Activated CD4-positive, CD25-positive, alpha-beta regulatory T cell treated with anti-CD3 and anti-CD28 coated beads, Interleukin-2, amount 50 U/mL, for 72 hours (primary cell): ENCODE measurements at regions not wholly inside any gene's neighbourhood (a gene's known extent, or its start where the extent isn't known, plus 50 kb on each side); places are given as distances from the start of the nearest gene placed in this dataset.
"Not testable (repeated sequence)": the region's sequence is repeated elsewhere in the genome, so short reads cannot be mapped to it uniquely, and the experiment has no call there.

ENCODE experiments used
- DNase-seq: peaks from one replicate; pipeline ENCODE4 v3.0.0; 2021

DNA sequence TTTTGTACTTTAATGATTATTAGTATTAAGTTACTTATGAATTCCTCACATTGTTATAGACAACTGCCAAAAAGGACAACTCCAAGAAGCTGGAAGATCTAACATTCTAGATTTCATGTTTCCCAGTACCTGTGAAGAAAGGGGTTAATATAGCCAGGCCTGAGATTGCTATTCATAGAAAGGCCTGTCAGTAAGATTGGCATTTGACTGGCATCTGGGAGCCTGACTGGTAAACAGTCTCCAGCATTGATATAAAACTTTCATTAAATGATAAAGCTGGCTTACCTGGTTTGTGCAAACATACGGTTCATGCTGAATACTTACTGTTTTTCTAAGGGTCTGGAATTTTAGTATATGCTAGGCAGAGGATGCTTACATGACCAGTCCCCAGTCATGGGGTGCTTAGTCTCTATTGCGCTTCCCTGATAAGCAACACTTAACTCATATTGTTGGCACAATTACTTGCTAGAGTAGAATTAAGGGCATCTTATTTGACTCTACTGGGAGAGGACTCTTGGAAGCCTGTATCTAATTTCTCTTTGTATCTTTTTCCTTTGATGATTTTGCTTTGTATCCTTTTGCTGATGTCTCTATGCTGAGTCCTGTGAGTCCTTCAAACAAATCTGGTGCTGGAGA is 340.4 kb upstream of the SEMA6A start:
- no peak for DNase-seq

DNA sequence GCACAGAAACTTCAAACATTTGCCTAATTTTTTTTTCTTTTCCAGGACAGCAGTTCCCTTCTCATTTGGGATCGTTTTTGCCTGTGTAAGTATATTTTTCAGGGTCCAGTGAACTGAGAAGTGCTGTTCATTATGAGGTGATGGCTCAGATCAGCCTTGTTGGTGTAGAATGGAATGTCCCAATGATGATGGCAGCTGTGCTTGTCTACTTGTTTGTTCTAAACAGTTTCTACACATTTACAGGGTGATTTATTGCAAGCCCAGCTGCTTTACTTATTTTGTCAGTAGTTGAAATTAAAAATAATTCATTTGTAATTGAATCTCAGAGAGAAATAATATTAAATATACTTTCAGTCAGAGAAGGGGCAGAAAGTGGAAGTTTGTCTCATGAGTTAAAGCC is 337.6 kb upstream of the SEMA6A start:
- no peak for DNase-seq

GRCh38 chr5:116911074-116911473 is 336.5 kb upstream of the SEMA6A start:
- no peak for DNase-seq

DNA sequence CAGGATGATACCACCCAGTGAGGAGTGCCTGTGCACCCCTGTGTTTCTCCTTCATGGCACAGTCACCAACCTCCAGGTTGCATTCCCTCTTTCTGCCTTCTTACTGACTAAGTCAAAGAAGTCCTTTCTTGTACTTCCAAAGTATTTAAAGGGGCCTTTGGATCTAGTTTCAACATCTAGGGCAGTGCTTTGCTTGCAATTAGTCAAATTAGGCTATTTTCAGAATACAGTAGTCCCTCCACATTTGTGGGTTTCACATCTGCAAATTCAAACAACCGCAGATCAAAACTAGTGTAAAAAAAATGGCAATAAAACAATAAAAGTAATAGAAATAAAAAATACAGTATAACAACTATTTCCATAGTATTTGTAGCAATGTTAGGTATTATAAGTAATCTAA is 333.9 kb upstream of the SEMA6A start:
- DNase-seq = no peak

- DNase-seq = no peak
Measured at GRCh38 chr5:116905885-116906284, 331.3 kb upstream of the SEMA6A start.

GRCh38 chr5:116900793-116901192 is 326.2 kb upstream of the SEMA6A start:
- no peak for DNase-seq

- DNase-seq = no peak
Measured at GRCh38 chr5:116898917-116899316, 324.3 kb upstream of the SEMA6A start.

DNA sequence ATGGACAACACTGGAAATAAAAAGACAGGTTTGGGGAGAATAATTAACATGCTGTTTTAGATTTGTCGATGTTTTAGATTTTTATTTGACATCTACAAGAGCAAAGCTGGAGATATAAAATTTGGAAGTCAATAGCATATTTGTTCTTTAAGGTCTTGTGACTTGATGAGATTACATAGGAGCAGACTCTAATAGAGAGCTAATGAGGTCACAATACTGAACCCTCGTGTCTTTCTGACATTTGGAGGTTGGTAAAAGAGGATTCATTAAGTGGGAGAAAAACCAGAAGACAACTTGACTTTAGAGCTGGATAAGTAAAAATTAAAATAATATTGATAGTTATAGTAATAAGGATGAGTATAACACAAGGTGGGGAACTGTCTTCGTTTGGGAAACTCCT is 322.7 kb upstream of the SEMA6A start:
- no peak for DNase-seq

GRCh38 chr5:116896001-116896400 is 321.4 kb upstream of the SEMA6A start:
- DNase-seq = no peak

DNA sequence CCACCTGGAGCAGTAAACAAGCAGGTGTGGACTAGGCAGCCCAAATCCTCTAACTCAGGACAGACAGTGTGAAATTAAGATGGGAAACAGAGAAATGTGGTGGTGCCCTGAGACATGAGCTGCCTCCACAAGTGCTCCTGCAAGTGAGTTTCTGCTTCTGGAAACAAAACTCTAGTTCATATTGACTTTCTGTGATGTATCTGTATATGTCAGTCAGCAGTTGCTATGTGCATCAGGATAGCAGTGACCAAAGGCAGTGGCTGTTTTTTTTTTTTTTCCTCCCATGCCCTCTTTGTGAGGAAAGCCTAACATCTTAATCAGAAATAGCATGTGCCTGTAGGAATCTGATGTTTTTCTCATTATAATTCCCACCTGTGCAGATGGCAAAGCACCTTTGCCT is 318.4 kb upstream of the SEMA6A start:
- DNase-seq = no peak

DNA sequence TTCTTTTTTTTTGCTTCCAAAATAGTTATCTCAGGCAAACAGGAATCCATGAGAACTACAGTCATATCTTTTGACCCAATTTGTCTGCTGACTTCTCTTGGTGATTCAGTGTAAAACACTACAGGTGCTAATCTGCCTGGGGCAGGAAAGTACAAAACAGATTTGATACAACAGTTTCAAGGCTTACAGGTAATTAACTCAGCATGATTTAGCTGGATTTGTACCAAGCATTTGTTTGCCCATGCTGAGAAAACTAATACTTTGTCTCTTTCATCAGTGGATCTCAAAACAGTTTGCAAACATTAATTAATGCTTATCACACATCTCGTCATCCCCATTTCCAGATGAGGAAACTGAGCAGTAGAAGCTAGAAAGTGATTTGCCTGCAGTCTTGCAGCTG is 312.5 kb upstream of the SEMA6A start:
- no peak for DNase-seq

- DNase-seq = no peak
Measured at GRCh38 chr5:116885825-116886224, 311.2 kb upstream of the SEMA6A start.

GRCh38 chr5:116883875-116884274 is 309.3 kb upstream of the SEMA6A start:
- DNase-seq = no peak

DNA sequence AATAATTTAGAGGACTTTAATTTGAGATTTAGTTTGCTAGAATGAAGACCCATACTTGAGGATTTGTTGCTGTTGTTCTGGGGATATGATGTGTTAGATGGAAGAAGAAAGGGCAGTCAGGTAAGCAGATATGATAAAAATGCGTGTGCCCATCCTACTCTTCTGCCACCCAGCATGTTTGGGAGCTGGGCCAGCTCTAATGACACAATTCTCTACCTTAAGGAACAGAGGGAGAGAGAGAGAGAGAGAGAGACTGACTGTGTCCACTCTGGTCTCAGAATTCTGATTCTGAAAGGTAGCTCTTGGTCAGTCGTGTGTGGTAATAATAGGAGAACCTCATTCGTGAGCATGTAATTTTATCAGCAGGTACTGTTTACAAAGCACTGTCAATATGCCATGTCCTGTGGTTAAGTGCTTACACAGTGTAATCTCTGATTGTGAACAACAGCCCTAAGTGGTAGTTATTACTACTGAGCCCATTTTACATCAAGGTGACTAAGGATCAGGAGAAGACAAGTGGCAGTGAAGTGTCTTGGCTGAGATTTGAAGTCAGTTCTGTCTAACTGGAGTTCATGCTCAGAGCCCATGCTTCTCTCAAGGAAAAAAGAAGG is 307.4 kb upstream of the SEMA6A start:
- no peak for DNase-seq

- no peak for DNase-seq
Measured at GRCh38 chr5:116880601-116881000, 306.0 kb upstream of the SEMA6A start.

- no peak for DNase-seq
Measured at GRCh38 chr5:116880150-116880549, 305.5 kb upstream of the SEMA6A start.

- DNase-seq = no peak
Measured at GRCh38 chr5:116876240-116876840, 301.7 kb upstream of the SEMA6A start.

- no peak for DNase-seq
Measured at GRCh38 chr5:116872986-116873385, 298.4 kb upstream of the SEMA6A start.

DNA sequence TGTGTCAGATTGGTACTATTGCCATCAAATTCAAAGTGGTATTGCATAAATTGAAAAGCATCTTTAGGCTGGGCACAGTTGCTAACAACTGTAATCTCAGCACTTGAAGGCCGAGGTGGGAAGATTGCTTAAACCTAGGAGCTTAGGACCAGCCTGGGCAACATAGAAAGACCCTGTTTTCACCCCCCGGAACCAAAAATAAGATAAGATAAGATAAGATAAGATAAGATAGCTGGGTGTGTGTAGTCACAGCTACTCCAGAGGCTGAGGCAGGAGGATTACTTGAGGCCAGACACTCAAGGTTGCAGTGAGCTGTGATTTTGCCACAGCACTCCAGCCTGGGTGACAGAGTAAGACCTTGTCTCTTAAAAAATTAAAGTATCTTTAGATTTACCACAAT is 297.9 kb upstream of the SEMA6A start:
- DNase-seq = no peak

- DNase-seq = not testable (repeated sequence)
Measured at GRCh38 chr5:116867825-116868224, 293.2 kb upstream of the SEMA6A start.

GRCh38 chr5:116865651-116866050 is 291.0 kb upstream of the SEMA6A start:
- no peak for DNase-seq

DNA sequence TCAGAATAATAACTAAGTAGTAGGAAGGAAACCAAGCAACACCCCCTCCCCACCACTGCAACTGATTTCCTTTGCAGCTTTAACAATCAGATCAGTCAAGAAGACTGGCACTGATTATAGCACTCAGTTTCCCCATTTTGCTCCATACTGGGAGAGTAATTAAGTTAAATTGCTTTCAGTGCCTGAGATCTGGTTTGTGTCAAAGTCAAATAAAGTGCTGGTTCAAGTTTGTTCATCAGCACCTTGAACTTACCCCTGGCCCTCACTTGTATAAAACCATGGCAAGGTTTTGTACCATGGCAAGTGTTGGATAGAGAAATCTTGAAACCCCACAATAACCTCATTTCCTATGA is 290.2 kb upstream of the SEMA6A start:
- no peak for DNase-seq

DNA sequence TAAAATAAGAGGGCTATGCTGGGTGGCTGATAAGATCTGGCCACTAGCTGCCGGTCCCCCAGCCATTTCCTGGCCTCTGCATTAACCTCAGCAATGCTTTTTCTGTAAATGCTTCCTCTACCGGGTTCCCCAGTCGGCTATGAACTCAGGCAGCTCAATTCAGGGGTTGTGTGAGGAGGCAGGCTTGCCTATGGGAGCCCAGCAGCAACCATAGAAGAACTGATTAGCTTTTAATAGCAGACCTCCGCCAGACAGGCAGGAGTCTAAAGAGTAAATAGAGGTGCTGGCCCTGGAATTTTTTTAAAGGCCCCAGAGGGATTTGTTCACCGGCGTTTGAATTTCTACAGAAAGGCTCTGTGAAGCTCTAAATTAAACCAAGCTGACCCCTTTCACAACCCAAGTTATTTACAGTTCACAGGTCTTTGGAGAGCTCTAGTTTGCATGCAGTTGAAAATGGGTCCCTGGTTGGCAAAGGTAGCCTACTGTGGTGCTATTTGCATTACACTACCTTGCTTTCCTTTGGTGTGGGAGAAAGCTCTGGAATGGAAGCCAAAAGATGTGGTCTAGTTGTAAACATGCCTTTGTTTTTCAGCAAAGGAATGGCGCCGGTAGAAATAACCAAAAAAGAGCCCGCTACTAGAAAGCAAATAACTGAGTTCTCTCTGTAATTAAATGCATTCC is 289.7 kb upstream of the SEMA6A start:
- no peak for DNase-seq
